Skeletal muscle satellite cell (primary cell): ENCODE measurements at regions not wholly inside any gene's neighbourhood (a gene's known extent, or its start where the extent isn't known, plus 50 kb on each side); places are given as distances from the start of the nearest gene placed in this dataset.

ENCODE experiments used
- H3K27me3 ChIP-seq: 2 replicates; pipeline ENCODE4 v1.7.0; 2013; ENCODE audit warnings: low read length; ENCODE audit not compliant: control insufficient read depth, insufficient read depth
- H3K36me3 ChIP-seq: 2 replicates; pipeline ENCODE4 v1.7.0; 2013; ENCODE audit warnings: mild to moderate bottlenecking, control low read depth, low read length; ENCODE audit not compliant: insufficient read depth
- H3K4me1 ChIP-seq: 2 replicates; pipeline ENCODE4 v1.7.0; 2013; ENCODE audit warnings: low read length; ENCODE audit not compliant: control insufficient read depth, insufficient read depth
- H3K4me2 ChIP-seq: 2 replicates; pipeline ENCODE4 v1.7.0; 2013; ENCODE audit warnings: mild to moderate bottlenecking, low read length
- H3K4me3 ChIP-seq: 2 replicates; pipeline ENCODE4 v1.7.0; 2013; ENCODE audit warnings: low read length
- H3K9ac ChIP-seq: 2 replicates; pipeline ENCODE4 v1.7.0; 2013; ENCODE audit warnings: mild to moderate bottlenecking, low read depth, low read length, moderate library complexity
- H3K9me3 ChIP-seq: replicated peaks from 2 replicates; pipeline ENCODE4 v1.7.0; 2013; ENCODE audit warnings: mild to moderate bottlenecking, control low read depth, low read length

- no peaks in the 10 kb centered on the region for H3K36me3 ChIP-seq
- H3K9ac ChIP-seq = no peak overlapping the region
- H3K27me3 ChIP-seq = no peaks in the 10 kb centered on the region
- no peak overlapping the region for H3K4me3 ChIP-seq
- no peaks in the 10 kb centered on the region for H3K9me3 ChIP-seq
- no peak overlapping the region for H3K4me2 ChIP-seq
- H3K4me1 ChIP-seq = peaks cover 10% of the 10 kb centered on the region
Measured at GRCh38 chr6:3987576-3987975, 91.4 kb downstream of the FAM217A start.

DNA sequence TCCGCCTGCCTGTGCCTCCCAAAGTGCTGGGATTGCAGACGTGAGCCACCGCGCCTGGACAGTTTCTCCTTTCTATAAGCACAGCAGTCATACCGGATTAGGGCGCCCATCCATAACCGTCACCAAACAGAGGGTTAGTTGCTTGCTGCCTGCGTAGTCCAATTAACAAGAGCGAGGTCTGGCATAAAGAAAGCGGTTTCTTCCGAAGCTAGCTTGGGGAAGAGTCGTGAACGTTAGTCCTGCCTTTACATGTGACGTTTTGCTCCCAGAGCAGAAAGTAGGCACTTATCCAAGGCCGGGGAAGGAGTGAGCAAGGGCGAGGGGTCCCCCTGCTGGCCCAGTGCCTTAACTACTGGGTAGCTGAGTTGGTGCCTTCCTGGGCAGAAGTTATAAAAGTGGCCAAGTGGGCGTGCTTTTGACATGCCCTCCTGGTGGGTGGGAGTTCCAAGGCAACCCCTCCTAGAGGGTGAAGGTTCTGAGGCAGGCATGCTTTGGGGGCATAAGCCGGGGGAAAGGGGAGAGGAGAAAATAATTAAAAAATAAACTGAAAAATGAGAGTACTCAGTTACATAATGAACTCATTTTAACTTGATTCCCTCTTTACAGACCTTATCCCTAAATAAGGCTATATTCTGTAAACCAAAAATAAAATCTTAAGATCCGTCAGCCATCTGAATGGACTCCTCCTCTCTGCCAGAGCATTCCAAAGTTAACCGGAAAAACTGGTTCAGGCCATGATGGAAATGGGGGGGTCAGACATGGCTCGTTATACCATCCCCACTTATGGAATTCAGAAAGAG lies 88.0 kb downstream of the FAM217A start:
- peak overlapping the region; percentile 72 for H3K9ac ChIP-seq
- H3K36me3 ChIP-seq = no peaks in the 10 kb centered on the region
- H3K4me1 ChIP-seq = peaks cover 10% of the 10 kb centered on the region
- peak overlapping the region; percentile 64 for H3K4me3 ChIP-seq
- no peaks in the 10 kb centered on the region for H3K9me3 ChIP-seq
- peak overlapping the region; percentile 83 for H3K4me2 ChIP-seq
- no peaks in the 10 kb centered on the region for H3K27me3 ChIP-seq

DNA sequence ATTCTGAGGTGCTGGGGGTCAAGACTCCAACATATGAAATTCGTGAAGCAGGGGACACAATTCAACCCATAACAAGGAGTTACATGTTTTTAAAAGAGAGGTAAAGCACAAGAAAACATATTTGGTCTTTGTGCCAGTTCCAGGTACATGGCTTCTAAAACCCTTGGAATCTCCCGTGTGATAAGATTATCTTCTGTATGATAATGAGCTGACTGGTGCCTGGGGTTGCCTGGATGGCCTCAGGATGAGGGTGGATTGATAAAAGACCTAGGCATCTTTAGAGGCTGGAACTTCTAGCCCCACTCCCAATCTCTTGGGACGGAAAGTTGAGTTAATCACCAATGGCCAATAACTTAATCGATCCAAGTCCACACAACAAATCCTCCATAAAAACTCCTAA lies 87.0 kb downstream of the FAM217A start:
- Histone ChIP-seq H3K4me1 (peaks cover 10% of the 10 kb centered on the region), H3K4me2 (no peak overlapping the region), H3K9me3 (no peaks in the 10 kb centered on the region), H3K9ac (no peak overlapping the region), H3K27me3 (no peaks in the 10 kb centered on the region), H3K4me3 (no peak overlapping the region), H3K36me3 (no peaks in the 10 kb centered on the region)

DNA sequence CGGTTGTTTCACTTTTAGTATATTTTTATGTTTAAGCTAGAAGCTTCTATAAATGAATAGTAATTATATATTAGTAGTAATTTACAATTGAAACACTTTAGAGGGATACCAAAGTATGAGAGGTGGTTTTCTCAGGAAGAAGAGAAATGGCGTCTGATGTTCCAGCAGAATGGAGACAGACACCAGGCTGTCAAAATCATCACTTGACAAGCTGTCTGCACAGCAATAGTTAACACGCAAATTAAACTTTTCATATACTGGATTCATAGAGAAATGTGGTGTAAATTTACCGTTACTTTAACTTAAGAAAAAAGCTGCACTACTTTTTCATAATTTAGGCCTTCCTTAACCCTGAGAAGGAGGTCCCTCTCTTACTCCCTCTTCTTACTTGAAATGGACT lies 82.6 kb downstream of the FAM217A start:
- Histone ChIP-seq H3K4me1 (peaks cover 16% of the 10 kb centered on the region), H3K9ac (no peak overlapping the region), H3K4me3 (no peak overlapping the region), H3K4me2 (no peak overlapping the region), H3K27me3 (no peaks in the 10 kb centered on the region), H3K36me3 (no peaks in the 10 kb centered on the region), H3K9me3 (no peaks in the 10 kb centered on the region)

GRCh38 chr6:3997177-3997770 lies 81.7 kb downstream of the FAM217A start:
- Histone ChIP-seq H3K9ac (no peak overlapping the region), H3K4me1 (peaks cover 16% of the 10 kb centered on the region), H3K36me3 (no peaks in the 10 kb centered on the region), H3K4me2 (peak overlapping the region; percentile 22), H3K27me3 (no peaks in the 10 kb centered on the region), H3K9me3 (no peaks in the 10 kb centered on the region), H3K4me3 (no peak overlapping the region)

DNA sequence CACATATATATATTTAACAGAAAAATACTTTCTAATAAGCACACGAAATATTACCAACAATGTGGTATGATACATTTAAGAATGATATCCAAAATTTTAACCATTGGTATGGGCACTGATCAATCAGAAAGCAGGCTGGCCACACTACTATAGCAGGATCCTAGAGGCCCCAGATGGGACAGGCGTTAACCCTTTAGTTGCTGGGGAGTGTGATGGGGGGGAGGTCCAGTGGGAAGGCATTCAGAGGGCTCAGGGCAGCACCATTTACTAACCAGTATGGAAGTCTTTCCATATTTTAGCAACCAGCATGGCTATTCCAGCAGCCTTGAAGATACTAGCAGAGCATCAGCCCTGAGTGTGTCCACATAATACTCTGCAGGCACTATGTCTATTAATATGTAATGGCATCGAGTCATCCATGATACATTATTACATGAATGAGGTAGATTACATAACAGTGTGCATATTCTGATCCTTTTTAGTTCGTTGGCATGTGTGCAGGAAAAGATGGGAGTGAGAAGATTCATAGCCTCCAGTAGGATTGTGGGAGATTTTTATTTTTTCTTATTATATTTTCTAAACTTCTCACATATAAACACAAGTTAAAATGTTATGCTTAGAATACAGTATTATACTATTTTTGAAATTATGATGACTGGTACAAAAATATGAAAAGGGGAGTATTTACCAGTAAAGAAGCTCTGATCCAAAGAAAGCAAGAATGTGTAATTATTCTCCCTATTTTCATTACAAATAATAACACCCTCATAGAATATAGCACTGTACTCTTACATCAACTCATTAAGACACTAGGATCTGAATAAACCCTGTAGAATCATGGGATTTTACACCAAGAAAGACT lies 78.9 kb downstream of the FAM217A start:
- H3K4me1 ChIP-seq = peaks cover 16% of the 10 kb centered on the region
- H3K36me3 ChIP-seq = no peaks in the 10 kb centered on the region
- H3K4me2 ChIP-seq = no peak overlapping the region
- H3K4me3 ChIP-seq = no peak overlapping the region
- H3K27me3 ChIP-seq = no peaks in the 10 kb centered on the region
- H3K9me3 ChIP-seq = no peaks in the 10 kb centered on the region
- H3K9ac ChIP-seq = no peak overlapping the region

GRCh38 chr6:4004249-4004648 lies 74.7 kb downstream of the FAM217A start:
- H3K9ac ChIP-seq = no peak overlapping the region
- H3K27me3 ChIP-seq = no peaks in the 10 kb centered on the region
- H3K4me3 ChIP-seq = no peak overlapping the region
- no peaks in the 10 kb centered on the region for H3K36me3 ChIP-seq
- H3K4me1 ChIP-seq = peaks cover 2% of the 10 kb centered on the region
- H3K9me3 ChIP-seq = no peaks in the 10 kb centered on the region
- no peak overlapping the region for H3K4me2 ChIP-seq

- peaks cover 2% of the 10 kb centered on the region for H3K36me3 ChIP-seq
- no peaks in the 10 kb centered on the region for H3K27me3 ChIP-seq
- H3K9me3 ChIP-seq = no peaks in the 10 kb centered on the region
Measured at GRCh38 chr6:4008324-4009047, 70.5 kb downstream of the FAM217A start.

DNA sequence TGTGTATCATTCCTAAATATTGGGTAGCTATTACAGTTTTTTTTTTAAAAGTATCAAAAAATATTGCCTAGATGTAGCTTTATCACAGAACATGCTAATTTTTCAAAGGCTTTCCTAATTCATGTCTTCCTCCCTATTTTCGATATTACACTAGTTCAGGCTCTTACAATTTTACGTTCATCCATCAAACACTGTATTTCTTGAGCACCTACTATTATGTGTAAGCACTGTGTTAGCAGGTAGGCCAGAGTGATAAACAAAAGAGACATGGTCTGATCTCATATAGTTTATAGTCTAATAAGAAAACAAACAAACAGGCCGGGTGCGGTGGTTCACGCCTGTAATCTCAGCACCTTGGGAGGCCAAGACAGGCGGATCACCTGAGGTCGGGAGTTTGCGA lies 69.5 kb downstream of the FAM217A start:
- peaks cover 5% of the 10 kb centered on the region for H3K36me3 ChIP-seq
- H3K4me3 ChIP-seq = no peak overlapping the region
- H3K27me3 ChIP-seq = no peaks in the 10 kb centered on the region
- no peaks in the 10 kb centered on the region for H3K9me3 ChIP-seq
- peaks cover 6% of the 10 kb centered on the region for H3K4me1 ChIP-seq
- no peak overlapping the region for H3K9ac ChIP-seq
- H3K4me2 ChIP-seq = no peak overlapping the region

More at GRCh38 chr6:4008324-4009047, 70.5 kb downstream of the FAM217A start:
- Histone ChIP-seq H3K4me2 (no peak overlapping the region), H3K4me3 (no peak overlapping the region), H3K4me1 (peaks cover 6% of the 10 kb centered on the region), H3K9ac (no peak overlapping the region)

- Histone ChIP-seq H3K4me2 (no peak overlapping the region), H3K4me3 (no peak overlapping the region), H3K9me3 (no peaks in the 10 kb centered on the region), H3K9ac (no peak overlapping the region), H3K27me3 (no peaks in the 10 kb centered on the region), H3K36me3 (peaks cover 5% of the 10 kb centered on the region), H3K4me1 (peaks cover 6% of the 10 kb centered on the region)
Measured at GRCh38 chr6:4010048-4010447, 68.9 kb downstream of the FAM217A start.

DNA sequence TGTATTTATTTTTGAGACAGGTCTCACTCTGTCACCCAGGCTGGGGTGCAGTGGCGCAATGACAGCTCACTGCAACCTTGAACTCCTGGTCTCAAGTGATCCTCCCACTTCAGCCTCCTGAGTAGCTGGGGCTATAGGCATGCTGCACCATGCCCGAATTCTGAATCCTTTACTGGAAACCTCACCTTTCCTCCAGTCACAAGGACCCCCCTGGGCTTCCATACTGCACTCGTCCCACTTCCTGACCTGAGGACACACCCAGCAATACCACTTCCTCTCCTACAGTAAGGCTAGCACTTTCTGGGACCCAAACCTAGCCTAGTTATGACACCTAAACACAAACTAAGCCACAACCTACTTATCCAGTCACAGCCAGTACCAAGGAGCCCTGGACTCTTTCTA lies 68.2 kb downstream of the FAM217A start:
- Histone ChIP-seq H3K4me3 (no peak overlapping the region), H3K4me2 (no peak overlapping the region)

More for the DNA sequence above, 68.2 kb downstream of the FAM217A start:
- no peak overlapping the region for H3K9ac ChIP-seq
- H3K9me3 ChIP-seq = no peaks in the 10 kb centered on the region
- H3K36me3 ChIP-seq = peaks cover 5% of the 10 kb centered on the region
- H3K4me1 ChIP-seq = peaks cover 6% of the 10 kb centered on the region
- no peaks in the 10 kb centered on the region for H3K27me3 ChIP-seq
